HL-60 (cell line): ENCODE measurements at regions not wholly inside any gene's neighbourhood (a gene's known extent, or its start where the extent isn't known, plus 50 kb on each side); places are given as distances from the start of the nearest gene placed in this dataset.

Experiments
- DNase-seq, 2 experiments: peaks; one replicate each; pipeline ENCODE4 v3.0.0-alpha.2; 2010 to 2020; ENCODE audit warnings: low read depth in 1 of 2, low spot score in 1 of 2
- H3K27ac ChIP-seq: fragments of 250-450 bp; sonication (Bioruptor Pico); replicated peaks from 2 replicates; pipeline ENCODE4 v1.5.1; 2020; ENCODE audit warnings: mild to moderate bottlenecking, moderate library complexity
- H3K27me3 ChIP-seq: fragments of 250-450 bp; sonication (Bioruptor Pico); 2 replicates; pipeline ENCODE4 v1.5.1; 2021; ENCODE audit warnings: mild to moderate bottlenecking, moderate library complexity; ENCODE audit not compliant: insufficient read depth, poor library complexity, severe bottlenecking
- H3K4me3 ChIP-seq: replicated peaks from 2 replicates; pipeline ENCODE4 v1.5.1; 2011; ENCODE audit warnings: mild to moderate bottlenecking, control low read depth, low read length; ENCODE audit not compliant: insufficient read depth
- CTCF ChIP-seq: IDR thresholded peaks from one replicate; pipeline ENCODE4 v1.5.1; 2011; ENCODE audit warnings: low read length, control low read depth, inconsistent platforms; ENCODE audit not compliant: insufficient read depth
- GABPA ChIP-seq: IDR thresholded peaks from 2 replicates; pipeline ENCODE4 v1.6.1; 2012; ENCODE audit warnings: low read depth
- POLR2AphosphoS5 ChIP-seq: IDR thresholded peaks from 2 replicates; pipeline ENCODE4 v1.6.1; 2012; ENCODE audit warnings: low read depth
- REST ChIP-seq: IDR thresholded peaks from 2 replicates; pipeline ENCODE4 v1.6.1; 2012; ENCODE audit warnings: low read depth; ENCODE audit not compliant: insufficient replicate concordance
- SPI1 ChIP-seq: IDR thresholded peaks from 2 replicates; pipeline ENCODE4 v1.6.1; 2012; ENCODE audit warnings: low read depth, mild to moderate bottlenecking, borderline replicate concordance

GRCh38 chr5:38612851-38613250 is 56.4 kb upstream of the LIFR start:
- Histone ChIP-seq H3K4me3 (no peak overlapping the region), H3K27me3 (no peaks in the 10 kb centered on the region), H3K27ac (no peak overlapping the region)
- TF ChIP-seq POLR2AphosphoS5 = no peak
- TF ChIP-seq REST = no peak
- no peak for TF ChIP-seq GABPA
- no peak for TF ChIP-seq CTCF
- no peak for TF ChIP-seq SPI1
- DNase-seq = no peak

GRCh38 chr5:38613490-38613889 is 57.0 kb upstream of the LIFR start:
- Histone ChIP-seq H3K27ac (no peak overlapping the region), H3K27me3 (no peaks in the 10 kb centered on the region), H3K4me3 (no peak overlapping the region)
- DNase-seq = no peak
- TF ChIP-seq CTCF (no peak), REST (no peak), POLR2AphosphoS5 (no peak), GABPA (no peak), SPI1 (no peak)

- no peak overlapping the region for H3K4me3 ChIP-seq
- H3K27me3 ChIP-seq = no peaks in the 10 kb centered on the region
- no peak for DNase-seq
- no peak for TF ChIP-seq REST
- no peak for TF ChIP-seq POLR2AphosphoS5
- TF ChIP-seq GABPA = no peak
- no peak for TF ChIP-seq SPI1
- TF ChIP-seq CTCF = no peak
- H3K27ac ChIP-seq = no peak overlapping the region
These were observed 57.8 kb upstream of the LIFR start for GRCh38 chr5:38613992-38614836.
